IPS DF 19.7 (cell line): ENCODE measurements at regions not wholly inside any gene's neighbourhood (a gene's known extent, or its start where the extent isn't known, plus 50 kb on each side); places are given as distances from the start of the nearest gene placed in this dataset.

ENCODE experiments used
- DNase-seq: peaks from one replicate; pipeline ENCODE4 v3.0.0-alpha.2; 2013; ENCODE audit warnings: low read depth, low spot score

DNA sequence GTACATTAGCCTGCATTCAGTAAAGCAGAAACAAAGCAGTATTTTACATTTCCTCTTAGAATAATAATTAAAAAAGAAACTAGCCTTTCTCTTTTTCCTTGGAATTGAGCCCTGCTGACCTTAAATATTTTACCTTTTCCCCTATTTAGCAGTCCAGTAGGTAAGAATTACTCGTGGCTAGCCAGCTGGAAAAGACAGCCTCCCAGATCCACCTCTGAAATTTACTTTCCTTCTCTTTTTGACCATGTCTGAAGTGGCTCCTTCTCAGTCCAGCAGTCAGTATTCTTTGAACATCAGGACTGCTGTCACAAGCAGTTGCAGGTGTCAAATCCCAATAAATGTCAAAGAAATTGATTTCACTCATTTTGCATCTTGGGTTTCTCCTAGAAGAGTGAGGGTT, 311.5 kb upstream of the DCBLD2 start:
- no peak for DNase-seq

DNA sequence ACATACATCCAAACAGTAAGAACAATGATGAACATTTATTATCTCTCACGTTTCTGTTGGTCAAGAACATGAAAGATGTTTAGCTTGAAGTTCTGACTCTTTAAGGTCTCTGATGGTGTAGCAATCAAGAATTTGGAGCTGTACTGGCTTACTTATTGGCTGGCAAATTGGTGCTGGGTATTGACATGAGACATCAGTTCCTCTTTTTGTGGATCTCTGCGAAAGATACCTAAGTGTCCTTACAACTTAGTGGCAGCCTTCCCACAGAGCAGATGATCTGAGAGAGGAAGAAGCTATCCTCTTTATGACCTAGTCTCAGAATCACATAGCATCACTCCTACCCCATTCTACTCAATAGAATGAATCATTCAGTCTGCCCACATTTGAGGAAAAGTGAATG, 309.8 kb upstream of the DCBLD2 start:
- DNase-seq, result no peak

DNA sequence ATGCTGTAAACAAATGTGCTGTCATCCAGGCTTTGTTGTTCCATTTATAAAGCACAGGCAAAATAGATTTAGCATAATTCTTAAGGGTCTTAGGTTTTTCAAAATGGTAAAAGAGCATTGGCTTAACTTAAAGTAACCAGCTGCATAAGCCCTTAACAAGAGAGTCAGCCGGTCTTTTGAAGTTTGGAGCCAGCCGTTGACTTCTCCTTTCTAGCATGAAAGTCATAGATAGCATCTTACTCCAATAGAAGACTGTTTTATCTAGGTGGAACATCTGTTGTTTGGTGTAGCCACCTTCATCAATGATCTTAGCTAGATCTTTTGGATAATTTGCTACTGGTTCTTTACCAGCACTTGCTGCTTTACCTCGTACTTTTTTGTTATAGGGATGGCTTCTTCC, 297.5 kb upstream of the DCBLD2 start:
- DNase-seq, result no peak

GRCh38 chr3:99191186-99191585, 289.7 kb upstream of the DCBLD2 start:
- DNase-seq, result no peak

- no peak for DNase-seq
These were observed 287.4 kb upstream of the DCBLD2 start for GRCh38 chr3:99188936-99189335.

DNA sequence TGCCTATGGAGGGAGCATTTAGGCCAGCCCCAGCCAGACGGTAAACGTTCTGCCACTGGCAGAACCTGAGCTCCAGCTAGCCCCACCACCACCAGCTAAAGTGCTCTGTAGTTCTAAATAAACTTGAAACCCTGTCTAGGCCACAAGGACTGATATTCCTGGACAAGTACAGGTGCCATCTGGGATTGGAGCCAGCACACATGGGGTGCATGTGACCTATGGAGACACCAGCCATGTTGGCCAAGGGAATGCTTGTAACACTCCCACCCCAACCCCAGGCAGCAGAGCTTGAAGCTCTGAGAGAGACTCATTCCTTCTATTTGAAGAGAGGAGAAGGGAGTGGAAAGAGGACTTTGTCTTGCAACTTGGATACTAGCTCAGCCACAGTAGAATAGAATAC, 284.5 kb upstream of the DCBLD2 start:
- no peak for DNase-seq

DNA sequence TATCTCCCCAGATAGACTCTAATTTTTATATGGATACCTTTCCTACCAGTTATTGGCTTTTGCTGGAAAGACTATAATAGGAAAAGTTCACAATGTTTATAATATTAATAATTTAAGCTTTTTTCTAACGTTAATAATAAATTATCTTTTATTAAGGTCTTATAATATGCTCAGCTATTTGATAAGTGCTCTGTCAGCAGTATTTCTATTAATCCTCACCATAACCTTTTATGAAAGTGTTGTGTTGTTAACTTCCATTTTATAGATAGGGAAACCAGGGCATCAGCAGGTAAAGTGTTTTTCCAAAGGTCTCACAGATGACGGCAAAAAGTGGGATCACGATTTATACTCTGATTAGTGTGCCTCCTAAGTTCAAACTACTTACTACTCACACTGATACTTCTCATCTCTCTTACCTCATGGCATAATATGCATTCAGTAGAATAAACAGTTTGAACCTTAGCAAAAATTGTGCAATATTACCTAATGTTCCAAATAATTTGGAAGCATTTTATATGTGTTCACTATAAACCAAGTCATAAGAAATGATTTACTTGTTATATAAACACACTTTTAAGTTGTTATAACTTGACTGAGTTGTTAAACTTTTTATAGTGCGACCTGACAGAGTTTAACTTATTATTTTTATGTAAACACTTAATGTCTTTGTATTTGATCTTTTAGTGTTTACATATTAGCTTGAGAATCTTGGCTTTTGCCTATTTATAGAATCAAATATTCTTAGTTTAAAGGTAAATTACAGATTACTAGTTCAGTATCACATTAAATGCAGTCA, 274.9 kb upstream of the DCBLD2 start:
- DNase-seq, result no peak

DNA sequence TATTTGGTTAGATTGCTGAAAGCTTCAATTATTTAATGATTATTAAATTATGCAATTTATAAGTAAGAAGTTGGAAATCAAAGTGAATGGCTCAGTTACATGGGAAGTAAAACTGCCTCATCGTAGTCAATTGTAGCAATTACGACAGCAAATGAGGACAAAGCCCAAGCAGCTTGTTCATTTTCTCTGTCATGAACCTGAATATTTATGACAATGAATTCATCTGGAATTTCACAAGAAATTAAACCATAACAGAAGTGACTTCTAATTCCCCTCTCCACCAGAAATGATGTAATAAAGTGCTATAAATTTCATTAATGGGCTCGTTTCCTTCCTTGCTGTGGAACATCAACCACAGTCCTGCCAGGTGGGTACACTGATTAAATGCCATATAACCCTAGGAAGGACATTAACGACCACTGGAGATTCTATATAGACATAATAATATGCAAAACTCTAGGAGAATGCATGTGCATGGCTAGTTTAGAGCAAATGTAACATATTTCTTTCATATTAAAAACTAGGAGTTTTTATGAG, 273.8 kb upstream of the DCBLD2 start:
- no peak for DNase-seq

GRCh38 chr3:99172736-99173657, 271.5 kb upstream of the DCBLD2 start:
- DNase-seq, result peak; percentile 52

DNA sequence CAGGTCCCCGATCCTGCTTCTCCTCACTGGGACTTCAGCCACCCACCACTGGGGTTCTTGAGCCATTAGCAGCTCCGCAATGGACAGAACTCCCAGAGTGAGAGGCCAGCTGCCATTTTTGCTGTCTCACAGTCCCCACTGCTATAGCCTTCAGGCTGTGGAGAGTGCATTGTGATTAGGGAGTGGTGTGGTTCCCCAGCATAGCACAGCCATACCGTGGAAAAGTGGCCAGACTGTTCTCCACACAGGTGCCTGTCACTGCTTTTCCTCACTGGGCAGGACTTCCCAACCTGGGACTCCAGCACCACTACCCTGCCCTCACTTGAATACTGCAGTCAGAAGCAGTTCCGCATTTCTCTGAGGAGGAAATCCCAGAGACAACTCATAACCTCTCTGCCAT, 270.3 kb upstream of the DCBLD2 start:
- no peak for DNase-seq

DNA sequence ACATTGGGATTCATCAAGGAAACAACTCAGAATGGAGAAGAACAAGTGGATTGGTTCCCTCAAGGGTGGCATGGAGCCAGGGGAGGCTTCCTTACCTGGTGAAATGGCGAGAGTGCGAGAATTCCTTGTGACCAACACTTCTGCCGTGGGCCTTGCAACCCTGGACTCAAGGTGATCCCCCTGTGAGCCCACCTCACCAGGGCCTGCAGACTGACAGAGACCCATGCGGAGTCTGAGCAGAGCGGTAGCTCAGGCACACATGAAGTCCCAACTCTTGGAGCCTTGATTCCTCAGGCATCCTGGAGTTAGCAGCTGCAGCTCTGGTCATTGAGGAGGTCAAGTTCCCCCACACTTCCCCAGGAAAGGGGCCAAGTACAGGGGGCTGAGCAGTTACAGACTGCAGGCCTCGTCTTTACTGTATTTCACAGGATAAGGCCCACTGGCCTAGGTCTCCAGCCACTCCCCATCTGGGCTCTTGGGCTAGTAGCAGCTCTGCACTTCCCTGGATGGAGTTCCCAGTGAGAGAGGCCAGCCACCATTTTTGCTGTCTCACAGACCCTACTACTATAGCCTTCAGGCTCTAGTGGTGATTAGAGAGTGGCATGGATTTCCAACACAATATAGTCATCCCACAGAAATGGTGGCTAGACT, 269.5 kb upstream of the DCBLD2 start:
- DNase-seq, result no peak

DNA sequence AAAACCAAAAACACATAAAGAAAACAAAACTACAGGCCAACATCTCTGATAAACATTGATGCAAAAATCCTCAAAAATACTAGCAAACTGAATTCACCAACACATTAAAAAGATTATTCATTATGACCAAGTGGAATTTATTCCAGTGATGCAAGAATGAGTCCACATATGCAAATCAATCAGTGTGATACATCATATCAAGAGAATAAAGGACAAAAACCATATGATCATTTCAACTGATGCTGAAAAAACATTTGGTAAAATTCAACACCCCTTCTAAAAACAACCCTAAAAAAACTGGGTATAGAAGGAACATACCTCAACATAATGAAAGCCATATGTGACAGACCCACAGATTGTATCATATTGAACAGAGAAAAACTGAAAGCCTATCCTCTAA, 265.6 kb upstream of the DCBLD2 start:
- DNase-seq, result no peak

GRCh38 chr3:99163314-99163713, 261.8 kb upstream of the DCBLD2 start:
- no peak for DNase-seq

DNA sequence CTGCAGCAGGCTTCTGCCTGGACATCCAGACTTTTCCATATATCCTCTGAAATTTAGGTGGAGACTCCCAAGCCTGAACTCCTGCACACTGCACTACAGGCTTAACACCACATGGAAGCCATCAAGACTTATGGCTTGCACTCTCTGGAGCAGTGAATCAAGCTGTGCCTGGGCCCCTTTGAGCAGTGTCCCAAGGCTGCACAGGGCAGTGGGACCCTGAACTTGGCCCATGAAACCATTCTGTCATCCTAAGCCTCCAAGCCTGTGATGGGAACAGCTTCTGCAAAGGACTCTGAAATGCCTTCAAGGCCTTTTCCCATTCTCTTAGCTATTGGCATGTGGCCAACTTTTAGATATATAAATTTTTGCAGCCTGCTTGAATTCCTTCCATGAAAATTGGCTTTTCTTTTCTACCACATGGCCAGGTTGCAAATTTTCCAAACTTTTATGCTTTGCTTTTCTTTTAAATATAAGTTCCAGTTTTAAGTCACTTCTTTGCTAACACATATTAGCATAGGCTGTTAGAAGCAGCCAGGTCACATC, 257.8 kb upstream of the DCBLD2 start:
- no peak for DNase-seq

DNA sequence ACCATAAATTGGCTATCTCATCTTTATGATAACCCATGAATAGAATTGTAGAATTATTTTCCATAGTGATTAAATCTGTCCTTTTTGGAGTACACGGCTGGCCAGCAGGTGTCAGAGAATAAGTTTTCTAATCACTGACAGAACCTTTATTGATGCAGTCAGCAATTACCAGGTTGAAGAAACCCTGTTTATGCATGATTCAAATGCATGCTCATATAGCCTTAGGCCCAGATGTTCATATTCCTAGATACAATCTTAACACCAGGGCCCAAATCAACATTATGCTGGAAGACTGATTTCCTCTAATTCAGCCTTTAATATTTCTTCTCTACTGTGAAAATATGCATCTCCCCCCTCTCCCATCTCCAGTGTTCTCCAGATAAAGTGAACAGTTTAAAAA, 243.5 kb upstream of the DCBLD2 start:
- DNase-seq, result no peak

GRCh38 chr3:99143493-99143892, 242.0 kb upstream of the DCBLD2 start:
- no peak for DNase-seq

DNA sequence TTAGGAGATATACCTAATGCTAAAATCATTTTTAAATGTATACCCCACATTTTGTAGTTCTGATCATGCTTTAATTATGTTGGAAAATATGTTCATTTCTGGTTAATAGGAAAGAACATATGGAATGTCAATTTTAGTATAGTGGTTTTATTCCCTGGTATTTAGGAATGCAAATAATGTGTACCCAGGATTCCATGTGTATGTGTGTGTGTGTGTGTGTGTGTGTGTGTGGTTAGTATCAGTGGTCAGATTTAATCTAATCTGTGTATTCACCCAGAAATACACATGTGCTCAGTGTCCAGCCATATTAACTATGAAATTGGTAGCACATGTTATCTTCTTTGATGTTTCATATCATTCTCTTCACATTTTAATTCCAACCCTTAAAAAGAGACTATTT, 233.5 kb upstream of the DCBLD2 start:
- no peak for DNase-seq

DNA sequence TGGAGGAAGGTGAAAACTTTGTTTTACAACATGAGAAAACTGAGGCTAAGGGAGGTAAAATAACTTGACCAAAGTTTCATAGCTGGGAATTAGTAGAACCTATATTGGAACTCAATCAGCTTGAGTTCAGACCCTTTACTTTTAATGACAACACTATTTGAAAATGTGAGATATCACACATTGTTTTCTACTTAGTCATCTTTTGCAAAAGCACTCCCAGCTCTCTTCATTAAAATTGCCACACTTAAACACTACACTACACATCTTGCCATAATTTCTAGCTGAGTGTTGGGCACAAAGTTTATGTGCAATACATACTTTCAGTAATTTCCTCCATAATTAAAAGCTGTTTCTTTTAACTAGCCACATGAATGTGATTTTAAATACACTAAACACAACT, 230.4 kb upstream of the DCBLD2 start:
- DNase-seq, result no peak

- DNase-seq, result no peak
These were observed 227.4 kb upstream of the DCBLD2 start for GRCh38 chr3:99128725-99129505.

- DNase-seq, result no peak
These were observed 226.7 kb upstream of the DCBLD2 start for GRCh38 chr3:99128235-99128634.

- DNase-seq, result no peak
These were observed 224.8 kb upstream of the DCBLD2 start for GRCh38 chr3:99126316-99126715.
